ENCODE measurements at regions not wholly inside any gene's neighbourhood (a gene's known extent, or its start where the extent isn't known, plus 50 kb on each side); places are given as distances from the start of the nearest gene placed in this dataset.

GRCh38 chr2:65511306-65511705 is 78.9 kb upstream of the SPRED2 start:
- Histone ChIP-seq H3K36me3 (ENCODE audit: control insufficient read depth in 2 of 2, insufficient read depth in 1 of 2, low read length in 2 of 2) (no peaks in the 10 kb centered on the region), H3K27ac (ENCODE audit: extremely low read depth, low read depth, low read length) (no peak overlapping the region), H3K9me3 (ENCODE audit: control insufficient read depth, insufficient read depth, low read depth, low read length) (no peaks in the 10 kb centered on the region), H3K4me3 (ENCODE audit: low read depth, low read length) (no peak overlapping the region), H3K4me1 (ENCODE audit: control insufficient read depth, insufficient read depth, low read length) (no peaks in the 10 kb centered on the region)
- TF ChIP-seq ZNF791 (tag by site-specific recombination; IDR thresholded peaks at IDR 0.05): no peak
- ChIA-PET POLR2A (no interaction called here), CTCF (no interaction called here)

- ChIA-PET POLR2A (interaction anchor here (0.7 kb wide), 1 partner anchor 225 kb away, joined by 5 read pairs; no protein-coding TSS in a partner anchor), CTCF (interaction anchor here (0.6 kb wide), 1 partner anchor 524 kb away, joined by 4 read pairs; no protein-coding TSS in a partner anchor)
- Histone ChIP-seq H3K9me3 (ENCODE audit: control insufficient read depth, insufficient read depth, low read depth, low read length) (no peaks in the 10 kb centered on the region), H3K36me3 (ENCODE audit: control insufficient read depth in 2 of 2, insufficient read depth in 1 of 2, low read length in 2 of 2) (no peaks in the 10 kb centered on the region), H3K4me3 (ENCODE audit: low read depth, low read length) (no peak overlapping the region), H3K27ac (ENCODE audit: extremely low read depth, low read depth, low read length) (no peak overlapping the region), H3K4me1 (ENCODE audit: control insufficient read depth, insufficient read depth, low read length) (no peaks in the 10 kb centered on the region)
- TF ChIP-seq ZNF658 (tag by site-specific recombination; IDR thresholded peaks at IDR 0.05) (no peak), ZNF18 (tag by site-specific recombination; IDR thresholded peaks at IDR 0.05) (no peak), TCF7L2 (IDR thresholded peaks at IDR 0.05; ENCODE audit: borderline replicate concordance, low read depth, low read length) (no peak), ZNF223 (tag by site-specific recombination; IDR thresholded peaks at IDR 0.05) (no peak), ZSCAN23 (tag by site-specific recombination; IDR thresholded peaks at IDR 0.05) (no peak), ZBTB49 (tag by site-specific recombination; IDR thresholded peaks at IDR 0.05; ENCODE audit: low read depth) (no peak), RBAK (tag by site-specific recombination; IDR thresholded peaks at IDR 0.05) (no peak), ZNF138 (tag by site-specific recombination; IDR thresholded peaks at IDR 0.05; ENCODE audit: borderline replicate concordance) (no peak), GLIS2 (tag by site-specific recombination; IDR thresholded peaks at IDR 0.05) (no peak), PRDM4 (tag by site-specific recombination; IDR thresholded peaks at IDR 0.05) (no peak), ZFHX2 (tag by site-specific recombination; conservative IDR thresholded peaks at IDR 0.05) (no peak), SP2 (tag by site-specific recombination; IDR thresholded peaks at IDR 0.05) (no peak), PRDM1 (tag by site-specific recombination; IDR thresholded peaks at IDR 0.05) (no peak), ZNF274 (IDR thresholded peaks at IDR 0.05; ENCODE audit: low read length) (no peak), ZNF274 (tag by site-specific recombination; IDR thresholded peaks at IDR 0.05; ENCODE audit: borderline replicate concordance) (no peak), ZBTB20 (tag by site-specific recombination; IDR thresholded peaks at IDR 0.05) (no peak), MYNN (tag by site-specific recombination; IDR thresholded peaks at IDR 0.05; ENCODE audit: borderline replicate concordance) (no peak), ZNF169 (tag by site-specific recombination; IDR thresholded peaks at IDR 0.05) (no peak), ZNF416 (tag by site-specific recombination; IDR thresholded peaks at IDR 0.05) (no peak)
Measured at GRCh38 chr2:65508225-65508624, 75.8 kb upstream of the SPRED2 start.
